GM23338 (cell line): ENCODE measurements at regions not wholly inside any gene's neighbourhood (a gene's known extent, or its start where the extent isn't known, plus 50 kb on each side); places are given as distances from the start of the nearest gene placed in this dataset.
"Not testable (repeated sequence)": the region's sequence is repeated elsewhere in the genome, so short reads cannot be mapped to it uniquely, and the experiment has no call there.

Experiments used
- ATAC-seq: fragments of 200-7000 bp; cut with Tn5 transposase; 3 replicates; pipeline ENCODE4 v1.9.1; 2020
- DNase-seq: peaks from one replicate; pipeline ENCODE4 v3.0.0-alpha.2; 2015; ENCODE audit warnings: low spot score
- H2AFZ ChIP-seq: fragments of 200-600 bp; sonication (generic); 2 replicates; pipeline ENCODE4 v1.8.0; 2016; ENCODE audit warnings: antibody characterized with exemption, mild to moderate bottlenecking, moderate library complexity
- H3F3A ChIP-seq: fragments of 200-600 bp; sonication (generic); replicated peaks from 2 replicates; pipeline ENCODE4 v1.8.0; 2017; ENCODE audit warnings: antibody characterized with exemption, mixed run types, low read depth
- H3K27ac ChIP-seq: fragments of 200-600 bp; sonication (generic); 2 replicates; pipeline ENCODE4 v1.6.1; 2016; ENCODE audit warnings: low read depth
- H3K27me3 ChIP-seq: fragments of 200-600 bp; sonication (generic); 2 replicates; pipeline ENCODE4 v1.8.0; 2016; ENCODE audit warnings: mild to moderate bottlenecking, mixed run types, moderate library complexity; ENCODE audit not compliant: insufficient read depth
- H3K36me3 ChIP-seq: fragments of 200-600 bp; sonication (generic); 2 replicates; pipeline ENCODE4 v1.8.0; 2016; ENCODE audit warnings: mild to moderate bottlenecking; ENCODE audit not compliant: insufficient read depth
- H3K4me1 ChIP-seq: fragments of 200-600 bp; sonication (generic); 2 replicates; pipeline ENCODE4 v1.8.0; 2016; ENCODE audit warnings: mild to moderate bottlenecking, moderate library complexity; ENCODE audit not compliant: insufficient read depth
- H3K4me2 ChIP-seq: fragments of 200-600 bp; sonication (generic); 2 replicates; pipeline ENCODE4 v1.7.1; 2017; ENCODE audit warnings: mixed run types
- H3K4me3 ChIP-seq: fragments of 200-600 bp; sonication (generic); 2 replicates; pipeline ENCODE4 v1.6.1; 2016; ENCODE audit warnings: mixed run types
- H3K79me2 ChIP-seq: fragments of 200-600 bp; sonication (generic); replicated peaks from 2 replicates; pipeline ENCODE4 v1.8.0; 2017; ENCODE audit warnings: mild to moderate bottlenecking; ENCODE audit not compliant: insufficient read depth
- H3K9me2 ChIP-seq: fragments of 200-600 bp; sonication (generic); 2 replicates; pipeline ENCODE4 v1.8.0; 2017; ENCODE audit not compliant: insufficient read depth
- H4K20me1 ChIP-seq: fragments of 200-600 bp; sonication (generic); replicated peaks from 2 replicates; pipeline ENCODE4 v1.8.0; 2017; ENCODE audit warnings: mild to moderate bottlenecking; ENCODE audit not compliant: insufficient read depth
- H3K27ac Mint-ChIP-seq: 2 replicates; pipeline ENCODE4 v1.8.0; 2020; ENCODE audit warnings: inconsistent platforms, mild to moderate bottlenecking, moderate library complexity, mixed read lengths
- H3K27me3 Mint-ChIP-seq: 3 replicates; pipeline ENCODE4 v1.8.0; 2022; ENCODE audit warnings: low read depth, mild to moderate bottlenecking, moderate library complexity, mixed read lengths, inconsistent platforms; ENCODE audit not compliant: insufficient read depth, poor library complexity
- H3K36me3 Mint-ChIP-seq: 3 replicates; pipeline ENCODE4 v1.8.0; 2021; ENCODE audit warnings: low read depth, mild to moderate bottlenecking, inconsistent platforms, moderate library complexity, mixed read lengths
- H3K4me1 Mint-ChIP-seq: 3 replicates; pipeline ENCODE4 v1.8.0; 2020; ENCODE audit warnings: mild to moderate bottlenecking, inconsistent platforms, mixed read lengths
- H3K4me3 Mint-ChIP-seq: 3 replicates; pipeline ENCODE4 v1.8.0; 2021; ENCODE audit warnings: moderate library complexity, mild to moderate bottlenecking, inconsistent platforms, mixed read lengths
- H3K9me3 Mint-ChIP-seq: 3 replicates; pipeline ENCODE4 v1.8.0; 2020; ENCODE audit warnings: moderate library complexity, mild to moderate bottlenecking, inconsistent platforms, mixed read lengths
- CTCF ChIP-seq, 2 experiments: fragments of 200-600 bp in 1 of 2; sonication (generic) in 1 of 2; conservative IDR thresholded peaks; 2 replicates each; pipeline versions ENCODE4 v1.5.1 to v1.6.1; 2016 to 2017; ENCODE audit warnings: antibody characterized with exemption in 2 of 2, low read depth in 2 of 2, mild to moderate bottlenecking in 2 of 2, moderate library complexity in 1 of 2
- NANOG ChIP-seq: IDR thresholded peaks from 2 replicates; pipeline ENCODE4 v1.6.1; 2016; ENCODE audit warnings: antibody characterized with exemption, borderline replicate concordance
- POLR2AphosphoS5 ChIP-seq: IDR thresholded peaks from 2 replicates; pipeline ENCODE4 v1.6.1; 2016; ENCODE audit warnings: antibody characterized with exemption, low read depth
- STAT1 ChIP-seq: IDR thresholded peaks from one replicate; pipeline ENCODE4 v1.6.1; 2016; ENCODE audit warnings: antibody characterized with exemption; ENCODE audit not compliant: unreplicated experiment
- ZNF114 ChIP-seq: fragments of 250-450 bp; sonication (Bioruptor Pico); IDR thresholded peaks from 2 replicates; pipeline ENCODE4 v1.5.0; 2020; ENCODE audit warnings: mild to moderate bottlenecking, moderate library complexity
- ZNF462 ChIP-seq: fragments of 250-450 bp; sonication (Bioruptor Pico); IDR thresholded peaks from 2 replicates; pipeline ENCODE4 v1.5.0; 2020; ENCODE audit warnings: mild to moderate bottlenecking, moderate library complexity

GRCh38 chr3:68664276-68664675 is 268.1 kb downstream of the TAFA4 start (continued):
- TF ChIP-seq CTCF (conservative IDR thresholded peaks at IDR 0.05; ENCODE audit: low read depth in 2 of 2) (no peak), POLR2AphosphoS5 (no peak), ZNF462 (CRISPR knock-in tag) (no peak), NANOG (no peak)

- no peaks in the 10 kb centered on the region for H3F3A ChIP-seq
- no peaks in the 10 kb centered on the region for H3K27me3 ChIP-seq
- TF ChIP-seq POLR2AphosphoS5: no peak
- TF ChIP-seq ZNF114 (CRISPR knock-in tag): no peak
- TF ChIP-seq STAT1: no peak
- Mint-ChIP-seq H3K36me3 (no peaks in the 10 kb centered on the region), H3K4me3 (no peak overlapping the region), H3K4me1 (peaks cover 11% of the 10 kb centered on the region), H3K27ac (no peak overlapping the region), H3K9me3 (no peaks in the 10 kb centered on the region), H3K27me3 (no peaks in the 10 kb centered on the region)
- no peaks in the 10 kb centered on the region for H4K20me1 ChIP-seq
- H3K4me2 ChIP-seq: no peak overlapping the region
- no peak overlapping the region for H2AFZ ChIP-seq
- no peak overlapping the region for H3K4me3 ChIP-seq
- H3K79me2 ChIP-seq: no peaks in the 10 kb centered on the region
- H3K27ac ChIP-seq: no peak overlapping the region
- H3K36me3 ChIP-seq: no peaks in the 10 kb centered on the region
- H3K4me1 ChIP-seq: peaks cover 18% of the 10 kb centered on the region
- no peak for ATAC-seq
- no peak for DNase-seq
- H3K9me2 ChIP-seq: no peaks in the 10 kb centered on the region
Observed at GRCh38 chr3:68662176-68662575, 270.2 kb downstream of the TAFA4 start.

GRCh38 chr3:68650657-68651056 is 281.7 kb downstream of the TAFA4 start:
- not testable (repeated sequence) for ATAC-seq, H3K9me3 Mint-ChIP-seq, H3K36me3 ChIP-seq, H3K27ac ChIP-seq, H3K4me2 ChIP-seq, H3K4me3 Mint-ChIP-seq, DNase-seq, H3K4me1 ChIP-seq, H3K4me1 Mint-ChIP-seq, H4K20me1 ChIP-seq, H3K27me3 Mint-ChIP-seq, H3K27ac Mint-ChIP-seq, H2AFZ ChIP-seq, H3K27me3 ChIP-seq, H3K79me2 ChIP-seq, H3K36me3 Mint-ChIP-seq, H3F3A ChIP-seq, H3K4me3 ChIP-seq
- H3K9me2 ChIP-seq: peaks cover 10% of the 10 kb centered on the region
